ENCODE measurements at regions not wholly inside any gene's neighbourhood (a gene's known extent, or its start where the extent isn't known, plus 50 kb on each side); places are given as distances from the start of the nearest gene placed in this dataset.

GRCh38 chr20:40778894-40779496 is 90.0 kb upstream of the MAFB start:
- TF ChIP-seq CTCF (IDR thresholded peaks at IDR 0.05) (no peak), POLR2A (IDR thresholded peaks at IDR 0.05) (no peak), EP300 (IDR thresholded peaks at IDR 0.05) (no peak), POLR2AphosphoS5 (IDR thresholded peaks at IDR 0.05) (no peak)
